NCI-H1105 (cell line): ENCODE measurements at regions not wholly inside any gene's neighbourhood (a gene's known extent, or its start where the extent isn't known, plus 50 kb on each side); places are given as distances from the start of the nearest gene placed in this dataset.
"Not testable (repeated sequence)": the region's sequence is repeated elsewhere in the genome, so short reads cannot be mapped to it uniquely, and the experiment has no call there.

ENCODE experiments used
- DNase-seq: peaks from one replicate; lab custom pipeline; 2025; lab: John Stamatoyannopoulos, UW

DNA sequence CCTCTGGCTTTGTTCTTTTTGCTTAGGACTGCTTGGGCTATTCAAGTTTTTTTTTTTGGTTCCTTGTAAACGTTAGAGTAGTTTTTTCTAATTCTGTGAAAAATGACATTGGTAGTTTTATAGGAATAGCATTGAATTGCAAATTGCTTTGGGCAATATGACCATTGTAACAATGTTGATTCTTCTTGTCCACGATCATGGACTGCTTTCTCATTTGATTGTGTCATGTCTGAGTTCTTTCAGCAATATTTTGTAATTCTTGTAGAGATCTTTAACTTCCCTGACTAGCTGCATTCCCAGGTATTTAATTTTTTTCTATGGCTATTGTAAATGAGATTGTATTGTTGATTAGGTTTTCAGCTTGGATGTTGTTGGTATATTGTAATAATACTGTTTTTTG is 286.2 kb upstream of the C1QTNF3 start:
- DNase-seq = not testable (repeated sequence)

DNA sequence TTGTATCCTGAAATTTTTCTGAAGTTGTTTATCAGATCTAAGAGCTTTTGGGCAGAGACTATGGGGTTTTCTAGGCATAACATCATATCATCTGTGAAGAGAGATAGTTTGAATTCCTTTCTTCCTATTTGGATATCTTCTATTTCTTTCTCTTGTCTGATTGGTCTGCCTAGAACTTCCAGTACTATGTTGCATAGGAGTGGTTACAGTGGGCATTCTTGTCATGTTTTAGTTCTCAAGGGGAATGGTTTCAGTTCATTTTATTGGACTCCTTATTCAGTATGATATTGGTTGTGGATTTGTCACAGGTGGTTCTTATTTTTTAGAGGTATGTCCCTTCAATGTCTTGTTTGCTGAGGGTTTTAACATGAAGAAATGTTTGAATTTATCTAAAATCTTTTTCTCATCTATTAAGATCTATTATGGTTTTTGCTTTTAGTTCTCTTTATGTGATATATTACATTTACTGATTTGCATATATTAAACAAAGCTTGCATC is 286.6 kb upstream of the C1QTNF3 start:
- not testable (repeated sequence) for DNase-seq

GRCh38 chr5:34331928-34332454 is 289.0 kb upstream of the C1QTNF3 start:
- not testable (repeated sequence) for DNase-seq

GRCh38 chr5:34339408-34340001 is 296.5 kb upstream of the C1QTNF3 start:
- not testable (repeated sequence) for DNase-seq

DNA sequence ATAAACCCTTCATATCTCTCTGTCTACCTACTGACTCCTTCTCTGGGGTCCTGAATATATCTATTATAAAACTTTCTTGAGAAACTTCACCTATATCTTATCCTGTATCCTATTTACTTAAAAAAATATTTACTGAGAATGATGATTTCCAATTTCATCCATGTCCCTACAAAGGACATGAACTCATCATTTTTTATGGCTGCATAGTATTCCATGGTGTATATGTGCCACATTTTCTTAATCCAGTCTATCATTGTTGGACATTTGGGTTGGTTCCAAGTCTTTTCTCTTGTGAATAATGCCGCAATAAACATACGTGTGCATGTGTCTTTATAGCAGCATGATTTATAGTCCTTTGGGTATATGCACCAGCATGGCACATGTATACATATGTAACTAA is 301.7 kb upstream of the RAI14 start:
- DNase-seq = not testable (repeated sequence)

GRCh38 chr5:34371417-34371816 is 284.7 kb upstream of the RAI14 start:
- not testable (repeated sequence) for DNase-seq

GRCh38 chr5:34371817-34372216 is 284.3 kb upstream of the RAI14 start:
- DNase-seq = not testable (repeated sequence)

DNA sequence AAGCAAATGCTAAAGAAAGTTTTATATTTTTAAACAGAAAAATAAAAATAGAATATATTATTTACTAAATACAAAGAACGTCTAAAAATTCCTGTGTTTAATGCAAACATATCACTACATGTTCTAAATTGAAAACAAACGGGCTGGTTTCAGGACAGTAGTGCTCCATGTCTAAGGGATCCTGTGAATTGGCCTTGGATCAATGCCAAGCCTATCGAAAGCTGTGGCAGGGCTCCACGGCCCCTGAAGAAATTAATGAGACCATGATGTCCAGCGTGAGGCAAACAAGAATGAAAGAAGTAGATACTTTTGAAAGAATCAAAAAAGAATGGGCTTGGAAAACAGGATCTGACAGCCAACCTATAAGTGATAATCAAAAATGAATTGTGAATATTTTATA is 283.4 kb upstream of the RAI14 start:
- not testable (repeated sequence) for DNase-seq

DNA sequence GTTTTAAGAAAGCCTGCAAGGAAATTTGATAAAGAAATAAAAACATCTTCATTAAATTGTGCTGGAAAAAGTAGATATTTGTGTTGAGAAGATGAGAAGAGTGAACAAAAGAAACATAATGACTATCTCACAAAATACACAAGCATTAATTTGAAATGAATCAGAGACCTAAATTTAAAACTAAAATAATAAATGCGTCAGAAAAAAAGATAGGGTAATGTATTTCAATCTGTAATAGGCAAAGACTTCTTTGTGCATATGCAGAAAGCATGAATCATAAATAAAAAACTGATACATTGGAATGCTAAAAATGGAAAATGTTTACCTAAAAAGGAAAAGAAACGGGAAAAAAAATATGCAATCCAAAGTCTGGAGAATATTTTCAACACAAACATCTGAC is 278.5 kb upstream of the RAI14 start:
- not testable (repeated sequence) for DNase-seq

DNA sequence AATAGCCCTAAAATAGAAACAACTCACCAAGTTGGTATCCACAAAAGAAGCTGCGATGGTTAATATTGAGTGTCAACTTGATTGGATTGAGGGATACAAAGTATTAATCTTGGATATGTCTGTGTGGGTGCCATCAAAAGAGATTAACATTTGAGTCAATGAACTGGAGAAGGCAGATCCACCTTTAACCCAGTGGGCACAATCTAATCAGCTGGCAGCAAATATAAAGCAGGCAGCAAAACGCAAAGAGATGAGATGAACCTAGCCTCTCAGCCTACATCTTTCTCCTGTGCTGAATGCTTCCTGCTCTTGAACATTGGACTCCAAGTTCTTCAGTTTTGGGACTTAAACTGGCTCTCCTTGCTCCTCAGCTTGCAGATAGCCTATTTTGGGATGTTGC is 277.6 kb upstream of the RAI14 start:
- not testable (repeated sequence) for DNase-seq

- not testable (repeated sequence) for DNase-seq
These were observed 267.4 kb upstream of the RAI14 start for GRCh38 chr5:34388754-34389153.

DNA sequence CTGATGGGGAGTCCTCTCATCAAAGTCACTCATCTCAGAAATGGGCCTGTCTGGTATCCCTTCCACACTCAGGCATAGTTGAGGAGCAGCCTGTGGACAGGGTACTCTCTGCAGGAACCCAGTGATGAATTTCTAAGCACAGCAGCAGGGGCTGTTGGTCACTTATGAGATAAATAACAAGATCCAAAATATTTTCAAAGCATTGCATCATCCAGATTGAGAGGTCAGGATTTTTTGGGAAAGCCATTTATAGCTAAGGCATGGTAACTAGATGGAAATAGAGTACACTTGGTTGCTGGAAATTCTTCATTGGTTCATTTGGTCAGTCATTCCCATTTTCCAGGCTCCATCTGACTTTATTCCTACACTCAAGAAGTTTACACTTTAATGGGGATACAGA is 246.8 kb upstream of the RAI14 start:
- DNase-seq = no peak

GRCh38 chr5:34410411-34411139 is 245.6 kb upstream of the RAI14 start:
- no peak for DNase-seq

DNA sequence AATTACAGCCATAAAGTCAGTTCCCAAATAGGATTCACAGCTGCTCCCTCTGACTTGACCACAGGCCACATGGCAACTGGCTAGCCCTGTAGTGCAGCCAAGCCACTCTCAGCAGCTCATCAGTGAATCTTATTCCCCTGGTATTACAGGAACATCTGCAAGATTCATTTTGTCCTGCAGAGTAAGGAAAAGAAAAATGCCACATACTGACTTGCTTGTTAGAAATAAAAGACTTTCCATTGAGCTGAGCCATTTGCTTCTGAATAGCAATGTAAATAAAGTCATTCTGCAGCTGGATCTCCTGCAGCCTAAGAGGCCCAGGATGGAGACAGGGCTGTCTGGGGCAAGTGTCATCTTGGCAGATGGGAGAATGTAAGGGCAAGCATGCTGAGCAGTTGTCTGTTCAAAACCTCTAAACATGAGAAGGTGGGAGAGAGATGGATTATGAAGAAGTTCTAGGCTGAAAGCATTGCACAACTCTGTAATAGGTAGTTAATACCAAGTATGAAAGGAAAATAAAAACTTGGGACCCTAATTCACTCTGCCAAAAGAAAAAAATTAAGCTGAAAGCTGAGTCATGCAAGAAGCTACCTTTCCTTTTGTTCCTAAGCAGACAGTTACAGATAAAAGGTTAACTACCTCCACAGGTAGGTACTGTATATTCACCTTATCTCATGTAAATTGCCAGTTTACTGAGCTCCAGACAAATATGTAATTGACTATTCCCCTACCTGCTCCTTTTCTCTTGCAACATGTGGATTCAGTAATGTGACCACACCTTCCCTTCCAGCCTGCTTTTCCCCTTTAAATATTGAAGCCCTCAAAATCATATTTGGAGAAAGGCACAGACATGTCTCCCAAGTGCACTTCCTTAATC is 244.4 kb upstream of the RAI14 start:
- DNase-seq = no peak

GRCh38 chr5:34412736-34413135 is 243.4 kb upstream of the RAI14 start:
- DNase-seq = no peak

DNA sequence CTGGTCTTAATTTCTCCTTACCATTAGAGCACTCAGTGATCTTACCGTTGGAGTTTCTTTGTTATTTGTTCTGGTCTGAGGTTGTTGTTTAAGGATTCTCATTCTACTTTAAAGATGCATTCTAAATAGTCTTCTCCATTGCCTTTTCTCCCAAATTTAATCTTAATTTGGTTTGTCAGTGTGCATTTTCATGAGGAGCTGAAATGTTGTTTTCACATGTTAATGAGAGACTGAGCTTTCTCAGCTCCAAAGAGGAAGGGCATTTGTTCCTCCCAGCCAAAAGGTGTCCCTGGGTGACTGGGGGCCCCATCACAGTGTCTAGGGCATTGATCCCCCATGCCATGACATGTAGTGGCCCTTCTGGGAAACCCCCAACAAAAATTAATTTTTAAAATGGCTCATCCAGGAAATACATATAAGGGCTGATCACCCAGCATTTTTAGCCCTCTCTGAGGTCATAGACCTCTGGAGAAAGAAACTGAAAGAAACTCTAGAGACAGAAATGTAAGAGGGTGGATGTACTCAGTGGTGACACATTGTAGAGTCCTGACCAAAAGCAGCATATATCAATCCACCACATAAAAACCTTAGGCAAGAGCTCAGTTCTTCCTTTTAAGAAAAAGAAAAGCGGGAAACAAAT is 240.4 kb upstream of the RAI14 start:
- DNase-seq = no peak

DNA sequence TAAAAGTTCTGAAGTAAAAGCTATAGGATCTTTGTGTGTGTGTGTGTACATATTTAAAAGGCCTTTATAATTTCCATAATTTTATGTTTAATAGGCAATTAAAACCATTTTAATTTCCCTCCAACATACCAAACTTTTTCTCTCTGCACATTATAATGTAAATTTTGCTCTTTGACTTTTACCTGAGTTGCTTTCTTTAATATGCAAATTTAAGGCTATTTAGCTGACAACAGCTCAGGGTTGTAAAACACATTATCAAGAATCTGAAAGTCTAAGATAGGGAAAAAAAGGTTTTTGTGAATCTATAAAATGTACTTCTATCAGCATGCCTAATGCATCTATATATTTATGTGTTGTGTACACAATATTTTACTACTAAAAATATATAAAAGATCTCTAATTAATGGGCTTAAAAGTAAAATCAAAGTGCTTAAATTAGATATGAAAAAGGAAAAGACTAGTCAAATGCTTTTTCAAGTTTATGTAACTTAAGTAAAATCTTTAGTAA is 239.6 kb upstream of the RAI14 start:
- DNase-seq = no peak

DNA sequence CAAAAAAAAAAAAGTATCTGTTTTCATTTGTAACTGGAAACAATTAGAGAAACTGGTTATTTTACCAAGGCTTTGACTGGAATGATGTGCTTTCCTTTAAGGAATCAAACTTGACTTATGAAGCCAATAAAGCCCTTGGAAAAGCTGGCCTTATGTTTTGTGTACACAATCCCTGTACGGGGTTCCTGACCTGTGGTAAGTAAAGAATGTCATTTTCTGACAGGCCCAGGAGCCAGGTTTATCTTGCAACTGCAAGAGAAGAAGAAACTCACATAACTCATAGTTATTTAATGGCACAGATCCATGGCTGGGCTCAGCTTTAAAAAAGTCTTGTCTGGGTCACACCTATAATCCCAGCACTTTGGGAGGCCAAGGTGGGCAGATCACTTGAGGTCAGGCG is 235.9 kb upstream of the RAI14 start:
- DNase-seq = not testable (repeated sequence)

- no peak for DNase-seq
These were observed 219.2 kb upstream of the RAI14 start for GRCh38 chr5:34436761-34437501.

GRCh38 chr5:34439601-34440000 is 216.5 kb upstream of the RAI14 start:
- no peak for DNase-seq

DNA sequence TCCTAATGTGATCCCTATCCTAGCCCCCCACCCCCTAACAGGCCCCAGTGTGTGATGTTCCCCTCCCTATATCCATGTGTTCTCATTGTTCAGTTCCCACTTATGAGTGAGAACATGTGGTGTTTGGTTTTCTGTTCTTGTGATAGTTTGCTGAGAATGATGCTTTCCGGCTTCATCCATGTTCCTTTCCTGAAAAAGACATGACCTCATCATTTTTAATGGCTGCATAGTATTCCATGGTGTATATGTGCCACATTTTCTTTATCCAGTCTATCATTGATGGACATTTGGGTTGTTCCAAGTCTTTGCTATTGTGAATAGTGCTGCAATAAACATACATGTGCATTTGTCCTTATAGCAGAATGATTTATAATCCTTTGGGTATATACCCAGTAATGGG is 214.4 kb upstream of the RAI14 start:
- not testable (repeated sequence) for DNase-seq
